Peyer's patch (tissue), 4 donors: ENCODE measurements at regions not wholly inside any gene's neighbourhood (a gene's known extent, or its start where the extent isn't known, plus 50 kb on each side); places are given as distances from the start of the nearest gene placed in this dataset.

Source experiments
- POLR2A ChIP-seq, 2 donors: fragments of 450-650 bp; IDR thresholded peaks; one replicate each; pipeline ENCODE4 v1.5.1; 2017; ENCODE audit warnings: antibody characterized with exemption in 2 of 2, mild to moderate bottlenecking in 2 of 2, moderate library complexity in 2 of 2
- TF ChIP-seq, protein P1 (sequence below), 6 experiments: fragments of 450-650 bp in 4 of 6; fragments of 200-600 bp in 2 of 6; sonication (generic) in 1 of 6; IDR thresholded peaks; one replicate each; pipeline ENCODE4 v1.5.1; 2017 to 2019; ENCODE audit warnings: antibody characterized with exemption in 6 of 6, mild to moderate bottlenecking in 3 of 6, moderate library complexity in 1 of 6

DNA sequence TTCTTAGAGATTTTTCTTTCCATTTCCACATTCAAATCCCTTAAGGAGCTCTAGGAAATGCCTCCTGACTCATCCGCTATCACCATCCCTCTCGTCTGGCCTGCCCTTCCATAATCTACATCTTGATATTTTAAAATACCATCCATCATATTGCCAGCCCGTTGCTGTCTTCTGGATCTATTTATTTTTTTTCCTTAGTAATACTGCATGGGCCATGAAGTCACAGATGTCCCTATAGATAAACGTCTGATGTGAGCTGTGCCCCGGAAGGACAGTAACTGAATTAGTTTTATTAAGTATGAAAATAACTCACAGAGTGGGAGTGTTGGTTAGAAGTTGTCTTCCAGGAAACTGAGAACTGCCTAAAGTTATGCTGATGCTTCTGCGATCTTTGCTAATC is 76.2 kb downstream of the KLF6 start:
- no peak for TF ChIP-seq POLR2A (IDR thresholded peaks at IDR 0.05)
- TF ChIP-seq, protein P1, sequence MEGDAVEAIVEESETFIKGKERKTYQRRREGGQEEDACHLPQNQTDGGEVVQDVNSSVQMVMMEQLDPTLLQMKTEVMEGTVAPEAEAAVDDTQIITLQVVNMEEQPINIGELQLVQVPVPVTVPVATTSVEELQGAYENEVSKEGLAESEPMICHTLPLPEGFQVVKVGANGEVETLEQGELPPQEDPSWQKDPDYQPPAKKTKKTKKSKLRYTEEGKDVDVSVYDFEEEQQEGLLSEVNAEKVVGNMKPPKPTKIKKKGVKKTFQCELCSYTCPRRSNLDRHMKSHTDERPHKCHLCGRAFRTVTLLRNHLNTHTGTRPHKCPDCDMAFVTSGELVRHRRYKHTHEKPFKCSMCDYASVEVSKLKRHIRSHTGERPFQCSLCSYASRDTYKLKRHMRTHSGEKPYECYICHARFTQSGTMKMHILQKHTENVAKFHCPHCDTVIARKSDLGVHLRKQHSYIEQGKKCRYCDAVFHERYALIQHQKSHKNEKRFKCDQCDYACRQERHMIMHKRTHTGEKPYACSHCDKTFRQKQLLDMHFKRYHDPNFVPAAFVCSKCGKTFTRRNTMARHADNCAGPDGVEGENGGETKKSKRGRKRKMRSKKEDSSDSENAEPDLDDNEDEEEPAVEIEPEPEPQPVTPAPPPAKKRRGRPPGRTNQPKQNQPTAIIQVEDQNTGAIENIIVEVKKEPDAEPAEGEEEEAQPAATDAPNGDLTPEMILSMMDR (IDR thresholded peaks at IDR 0.05): no peak
